ENCODE measurements at regions not wholly inside any gene's neighbourhood (a gene's known extent, or its start where the extent isn't known, plus 50 kb on each side); places are given as distances from the start of the nearest gene placed in this dataset.
"Not testable (repeated sequence)": the region's sequence is repeated elsewhere in the genome, so short reads cannot be mapped to it uniquely, and the experiment has no call there.

GRCh38 chr21:16454399-16454798 is 724.6 kb downstream of the USP25 start:
- ATAC-seq (peak; percentile 65), DNase-seq (ENCODE audit: missing footprints) (no peak)
- intact Hi-C loops (cut with DNase I) = loop anchor here (10.0 kb wide), 1 partner anchor 130 kb away; no protein-coding TSS in a partner anchor

- ATAC-seq (no peak), DNase-seq (ENCODE audit: missing footprints) (no peak)
- intact Hi-C loops (cut with DNase I) = loop anchor here (10.0 kb wide), 1 partner anchor 129 kb away; no protein-coding TSS in a partner anchor
Measured at GRCh38 chr21:16455526-16455925, 725.7 kb downstream of the USP25 start.

- DNase-seq (ENCODE audit: missing footprints) = no peak
- ATAC-seq = peak; percentile 36
- intact Hi-C loops (cut with DNase I) = loop anchor here (10.0 kb wide), 1 partner anchor 129 kb away; no protein-coding TSS in a partner anchor
Measured at GRCh38 chr21:16455978-16456377, 726.2 kb downstream of the USP25 start.

- DNase-seq (ENCODE audit: missing footprints) = no peak
- peak; percentile 71 for ATAC-seq
- intact Hi-C loops (cut with DNase I) = loop anchor here (10.0 kb wide), 1 partner anchor 127 kb away; no protein-coding TSS in a partner anchor
Measured at GRCh38 chr21:16457498-16457897, 727.7 kb downstream of the USP25 start.

GRCh38 chr21:16460936-16461335 is 731.2 kb downstream of the USP25 start:
- DNase-seq (ENCODE audit: missing footprints) (no peak), ATAC-seq (no peak)
- intact Hi-C loops (cut with DNase I) = no loop called here

GRCh38 chr21:16464211-16464889 is 734.6 kb downstream of the USP25 start:
- intact Hi-C loops (cut with DNase I); ATAC-seq; DNase-seq (ENCODE audit: missing footprints): not testable (repeated sequence)

- intact Hi-C loops (cut with DNase I) = no loop called here
- no peak for ATAC-seq
- DNase-seq (ENCODE audit: missing footprints) = no peak
Measured at GRCh38 chr21:16468184-16468583, 738.4 kb downstream of the USP25 start.

GRCh38 chr21:16473988-16474387 is 744.2 kb downstream of the USP25 start:
- DNase-seq (ENCODE audit: missing footprints) = no peak
- ATAC-seq = peak; percentile 77
- intact Hi-C loops (cut with DNase I) = no loop called here

- intact Hi-C loops (cut with DNase I) = loop anchor here (5.0 kb wide), 1 partner anchor 56 kb away; no protein-coding TSS in a partner anchor
- DNase-seq (ENCODE audit: missing footprints) = no peak
- ATAC-seq = peak; percentile 30
Measured at GRCh38 chr21:16476056-16476825, 746.5 kb downstream of the USP25 start.

- intact Hi-C loops (cut with DNase I) = no loop called here
Measured at GRCh38 chr21:16488042-16488441, 758.3 kb downstream of the USP25 start.

GRCh38 chr21:16492356-16492755 is 762.6 kb downstream of the USP25 start:
- ATAC-seq = no peak
- intact Hi-C loops (cut with DNase I) = no loop called here

More at GRCh38 chr21:16488042-16488441, 758.3 kb downstream of the USP25 start:
- DNase-seq (ENCODE audit: missing footprints) = no peak
- no peak for ATAC-seq

GRCh38 chr21:16492892-16493291 is 763.1 kb downstream of the USP25 start:
- intact Hi-C loops (cut with DNase I) = no loop called here
- no peak for ATAC-seq
- no peak for DNase-seq (ENCODE audit: missing footprints)

More at GRCh38 chr21:16492356-16492755, 762.6 kb downstream of the USP25 start:
- no peak for DNase-seq (ENCODE audit: missing footprints)

GRCh38 chr21:16496609-16497008 is 766.8 kb downstream of the USP25 start:
- no peak for DNase-seq (ENCODE audit: missing footprints)
- no peak for ATAC-seq
- intact Hi-C loops (cut with DNase I) = no loop called here

- intact Hi-C loops (cut with DNase I) = no loop called here
- DNase-seq (ENCODE audit: missing footprints) (no peak), ATAC-seq (no peak)
Measured at GRCh38 chr21:16500271-16500670, 770.5 kb downstream of the USP25 start.

GRCh38 chr21:16502273-16502672 is 772.5 kb downstream of the USP25 start:
- DNase-seq (ENCODE audit: missing footprints) (no peak), ATAC-seq (no peak)
- intact Hi-C loops (cut with DNase I) = no loop called here

- no peak for DNase-seq (ENCODE audit: missing footprints)
- intact Hi-C loops (cut with DNase I) = no loop called here
- no peak for ATAC-seq
Measured at GRCh38 chr21:16502897-16503296, 773.1 kb downstream of the USP25 start.

GRCh38 chr21:16504281-16504680 is 774.5 kb downstream of the USP25 start:
- no peak for DNase-seq (ENCODE audit: missing footprints)
- intact Hi-C loops (cut with DNase I) = no loop called here
- ATAC-seq = no peak

- DNase-seq (ENCODE audit: missing footprints) (no peak), ATAC-seq (no peak)
- intact Hi-C loops (cut with DNase I) = no loop called here
Measured at GRCh38 chr21:16504766-16505165, 775.0 kb downstream of the USP25 start.

GRCh38 chr21:16509476-16509875 is 779.7 kb downstream of the USP25 start:
- DNase-seq (ENCODE audit: missing footprints) (no peak), ATAC-seq (no peak)
- intact Hi-C loops (cut with DNase I) = no loop called here

- DNase-seq (ENCODE audit: missing footprints) = no peak
- no peak for ATAC-seq
- intact Hi-C loops (cut with DNase I) = no loop called here
Measured at GRCh38 chr21:16514316-16514715, 784.5 kb downstream of the USP25 start.
